ENCODE measurements at regions not wholly inside any gene's neighbourhood (a gene's known extent, or its start where the extent isn't known, plus 50 kb on each side); places are given as distances from the start of the nearest gene placed in this dataset.

- peaks cover 0 to 5% (median 0%) of the 10 kb centered on the region in 4 donors for H3K4me1 ChIP-seq
- WGBS (ENCODE audit: insufficient coverage, low coverage, low lambda C conversion rate, missing lambda C conversion rate), result 95% methylated on average over 3 of the region's 4 CpGs
- no peaks in the 10 kb centered on the region for H3K36me3 ChIP-seq
- ATAC-seq (no peak), DNase-seq (no peak)
- TF ChIP-seq, protein P1, sequence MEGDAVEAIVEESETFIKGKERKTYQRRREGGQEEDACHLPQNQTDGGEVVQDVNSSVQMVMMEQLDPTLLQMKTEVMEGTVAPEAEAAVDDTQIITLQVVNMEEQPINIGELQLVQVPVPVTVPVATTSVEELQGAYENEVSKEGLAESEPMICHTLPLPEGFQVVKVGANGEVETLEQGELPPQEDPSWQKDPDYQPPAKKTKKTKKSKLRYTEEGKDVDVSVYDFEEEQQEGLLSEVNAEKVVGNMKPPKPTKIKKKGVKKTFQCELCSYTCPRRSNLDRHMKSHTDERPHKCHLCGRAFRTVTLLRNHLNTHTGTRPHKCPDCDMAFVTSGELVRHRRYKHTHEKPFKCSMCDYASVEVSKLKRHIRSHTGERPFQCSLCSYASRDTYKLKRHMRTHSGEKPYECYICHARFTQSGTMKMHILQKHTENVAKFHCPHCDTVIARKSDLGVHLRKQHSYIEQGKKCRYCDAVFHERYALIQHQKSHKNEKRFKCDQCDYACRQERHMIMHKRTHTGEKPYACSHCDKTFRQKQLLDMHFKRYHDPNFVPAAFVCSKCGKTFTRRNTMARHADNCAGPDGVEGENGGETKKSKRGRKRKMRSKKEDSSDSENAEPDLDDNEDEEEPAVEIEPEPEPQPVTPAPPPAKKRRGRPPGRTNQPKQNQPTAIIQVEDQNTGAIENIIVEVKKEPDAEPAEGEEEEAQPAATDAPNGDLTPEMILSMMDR (IDR thresholded peaks at IDR 0.05), result no peak
- no peak for TF ChIP-seq POLR2A (IDR thresholded peaks at IDR 0.05)
- no peak overlapping the region for H3K4me3 ChIP-seq
- intact Hi-C loops (cut with DNase I), result no loop called here
- H3K27ac ChIP-seq, result no peak overlapping the region
- no peaks in the 10 kb centered on the region for H3K27me3 ChIP-seq
- no peaks in the 10 kb centered on the region for H3K9me3 ChIP-seq
Observed at GRCh38 chr3:13132281-13132680, 59.1 kb upstream of the IQSEC1 start.

- WGBS (ENCODE audit: insufficient coverage, low coverage, low lambda C conversion rate, missing lambda C conversion rate), result 68% methylated on average over 3 of the region's 3 CpGs
- H3K27ac ChIP-seq, result no peak overlapping the region
- TF ChIP-seq, protein P1 (IDR thresholded peaks at IDR 0.05), result no peak
- TF ChIP-seq POLR2A (IDR thresholded peaks at IDR 0.05), result no peak
- no peak overlapping the region for H3K4me3 ChIP-seq
- ATAC-seq, result no peak
- peaks cover 0 to 5% (median 0%) of the 10 kb centered on the region in 4 donors for H3K4me1 ChIP-seq
- no peak for DNase-seq
- H3K9me3 ChIP-seq, result no peaks in the 10 kb centered on the region
- intact Hi-C loops (cut with DNase I), result no loop called here
- H3K36me3 ChIP-seq, result no peaks in the 10 kb centered on the region
- no peaks in the 10 kb centered on the region for H3K27me3 ChIP-seq
Observed at GRCh38 chr3:13130464-13131193, 57.4 kb upstream of the IQSEC1 start.

- peak in 2 of 3 donors; percentile 4 to 35 for DNase-seq
- 88% methylated on average over 8 of the region's 13 CpGs for WGBS (ENCODE audit: insufficient coverage, low coverage, low lambda C conversion rate, missing lambda C conversion rate)
- intact Hi-C loops (cut with DNase I), result no loop called here
- no peak for ATAC-seq
- Histone ChIP-seq H3K27ac (no peak overlapping the region), H3K4me3 (no peak overlapping the region), H3K4me1 (no peaks in the 10 kb centered on the region), H3K9me3 (no peaks in the 10 kb centered on the region), H3K27me3 (no peaks in the 10 kb centered on the region), H3K36me3 (no peaks in the 10 kb centered on the region)
- no peak for TF ChIP-seq POLR2A (IDR thresholded peaks at IDR 0.05)
- TF ChIP-seq, protein P1 (IDR thresholded peaks at IDR 0.05), result no peak
Observed at GRCh38 chr3:13125092-13126015, 52.1 kb upstream of the IQSEC1 start.

- no peaks in the 10 kb centered on the region for H3K4me1 ChIP-seq
- no peak for TF ChIP-seq POLR2A (IDR thresholded peaks at IDR 0.05)
- TF ChIP-seq, protein P1 (IDR thresholded peaks at IDR 0.05), result no peak
- DNase-seq (peak in 2 of 3 donors; percentile 7 to 32), ATAC-seq (peak in 1 of 4 donors; percentile 23)
- no peak overlapping the region for H3K27ac ChIP-seq
- intact Hi-C loops (cut with DNase I), result no loop called here
- no CpG with 5 or more reads among the region's 11 CpGs for WGBS (ENCODE audit: insufficient coverage, low coverage, low lambda C conversion rate, missing lambda C conversion rate)
- H3K4me3 ChIP-seq, result no peak overlapping the region
- no peaks in the 10 kb centered on the region for H3K27me3 ChIP-seq
- no peaks in the 10 kb centered on the region for H3K9me3 ChIP-seq
- no peaks in the 10 kb centered on the region for H3K36me3 ChIP-seq
Observed at GRCh38 chr3:13124631-13125030, 51.4 kb upstream of the IQSEC1 start.

Measured in right lobe of liver (tissue), 6 donors.